MV-4-11 (cell line): ENCODE measurements at regions not wholly inside any gene's neighbourhood (a gene's known extent, or its start where the extent isn't known, plus 50 kb on each side); places are given as distances from the start of the nearest gene placed in this dataset.
A peak's percentile ranks its signal among the peaks of the same experiment; 100 is the strongest.

Experiments used
- DNase-seq: peaks from one replicate; lab custom pipeline; 2025; lab: John Stamatoyannopoulos, UW

DNA sequence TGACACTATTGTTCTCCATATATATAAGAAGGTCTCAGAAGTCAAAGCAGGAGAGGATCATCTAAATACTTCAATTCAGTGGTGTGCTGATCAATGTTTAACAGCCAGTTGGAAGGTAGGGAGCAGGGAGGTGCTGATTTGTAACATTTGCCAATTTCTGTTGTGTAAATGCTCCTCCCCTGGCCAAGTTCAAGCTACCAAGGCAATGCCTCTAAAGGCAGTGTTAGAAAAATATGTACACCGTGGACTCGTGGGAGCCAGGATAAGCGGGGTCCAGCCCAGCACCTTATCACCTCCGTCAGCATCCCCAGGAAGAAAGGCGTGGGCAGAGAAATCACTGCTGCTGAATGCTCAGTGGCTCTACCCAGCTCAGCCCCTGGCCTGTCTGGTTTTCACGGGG, 75.3 kb upstream of the COX10 start:
- DNase-seq, result no peak

DNA sequence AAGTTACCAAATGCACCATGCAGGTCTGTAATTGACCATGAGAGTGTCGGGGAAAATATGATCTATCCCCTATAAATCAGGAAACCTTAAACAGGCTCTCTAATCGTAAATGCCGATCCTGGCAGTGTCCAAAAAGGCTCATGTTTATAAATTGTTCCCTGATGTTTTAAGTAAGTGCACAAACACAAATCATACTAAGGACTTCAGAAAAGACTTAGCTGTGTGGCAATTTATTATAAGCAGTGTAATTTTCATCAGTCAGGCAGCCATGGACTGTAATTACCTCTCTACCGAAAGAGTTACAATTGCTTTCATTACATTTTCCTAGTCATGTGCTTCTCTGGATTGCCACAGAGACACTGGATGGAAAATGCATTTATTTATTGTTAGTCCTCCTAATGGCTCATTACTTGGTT, 73.4 kb upstream of the COX10 start:
- DNase-seq, result no peak

DNA sequence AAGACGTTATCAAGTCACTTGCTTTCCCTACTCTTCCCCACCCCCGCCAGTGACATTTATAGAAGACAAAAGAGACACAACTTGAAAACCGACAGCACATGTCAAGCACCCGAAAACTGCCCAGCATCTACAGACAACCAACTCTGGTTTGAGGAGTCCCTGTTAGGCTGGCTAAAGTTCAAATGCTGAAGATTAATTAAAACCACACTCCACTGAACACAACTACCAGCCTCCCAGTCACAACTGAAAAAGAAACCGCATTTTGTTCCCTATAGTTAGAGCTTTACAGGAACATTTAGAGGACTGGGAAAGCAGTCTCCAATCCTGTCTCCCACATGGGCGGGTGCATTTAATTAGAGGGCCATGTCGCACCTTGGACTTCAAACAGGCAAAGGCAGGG, 73.0 kb upstream of the COX10 start:
- no peak for DNase-seq

DNA sequence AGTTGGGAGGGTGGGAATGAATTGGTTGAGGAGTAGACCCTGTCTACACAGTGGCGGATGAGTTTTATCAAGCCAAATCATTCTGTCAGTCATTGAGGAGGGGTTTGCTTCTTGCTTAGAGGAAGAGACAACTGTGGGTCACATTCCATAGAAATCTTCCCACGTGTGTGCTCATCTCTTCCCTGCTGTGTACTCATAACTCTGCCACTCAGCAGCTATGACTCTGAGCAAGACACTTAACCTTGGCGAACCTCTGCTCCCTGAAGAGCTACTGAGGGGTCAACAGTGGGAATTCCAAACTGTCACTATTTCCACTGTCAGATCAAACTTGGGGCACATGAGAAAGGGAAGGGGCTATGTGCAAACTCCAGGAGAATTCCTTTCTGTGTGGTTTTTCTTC, 72.6 kb upstream of the COX10 start:
- no peak for DNase-seq

DNA sequence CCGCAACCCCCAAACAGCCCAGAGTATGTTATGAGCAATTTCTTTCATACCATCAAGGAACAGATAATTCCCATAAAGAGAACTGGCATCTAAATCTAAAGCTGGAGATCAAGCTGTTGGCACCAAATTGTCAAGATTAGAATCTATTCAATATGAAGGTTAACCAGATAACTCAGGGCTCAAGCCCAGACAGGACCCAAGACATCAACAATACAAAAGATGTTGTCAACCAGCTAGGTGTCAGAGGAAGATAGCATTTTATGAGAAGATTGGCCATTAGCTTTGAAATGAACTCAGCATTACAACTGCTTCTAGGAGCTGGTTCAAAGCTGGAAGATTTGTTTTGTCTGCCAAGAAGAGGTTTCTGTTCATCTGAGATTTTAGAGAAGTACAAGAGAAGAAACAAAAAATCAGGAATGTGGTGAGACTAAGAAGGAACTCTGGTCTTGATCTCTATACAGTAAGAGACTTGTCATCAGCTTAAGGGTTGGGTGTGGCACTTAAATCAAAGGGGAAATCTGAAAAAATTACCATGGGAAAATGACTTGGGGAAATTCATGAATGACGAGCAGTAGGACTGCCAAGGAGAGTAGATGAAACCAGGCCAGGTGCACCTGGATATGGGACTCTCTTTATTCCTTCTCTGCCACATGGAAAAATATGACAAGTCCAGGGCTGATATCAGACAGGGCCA, 64.2 kb upstream of the COX10 start:
- DNase-seq, result no peak

DNA sequence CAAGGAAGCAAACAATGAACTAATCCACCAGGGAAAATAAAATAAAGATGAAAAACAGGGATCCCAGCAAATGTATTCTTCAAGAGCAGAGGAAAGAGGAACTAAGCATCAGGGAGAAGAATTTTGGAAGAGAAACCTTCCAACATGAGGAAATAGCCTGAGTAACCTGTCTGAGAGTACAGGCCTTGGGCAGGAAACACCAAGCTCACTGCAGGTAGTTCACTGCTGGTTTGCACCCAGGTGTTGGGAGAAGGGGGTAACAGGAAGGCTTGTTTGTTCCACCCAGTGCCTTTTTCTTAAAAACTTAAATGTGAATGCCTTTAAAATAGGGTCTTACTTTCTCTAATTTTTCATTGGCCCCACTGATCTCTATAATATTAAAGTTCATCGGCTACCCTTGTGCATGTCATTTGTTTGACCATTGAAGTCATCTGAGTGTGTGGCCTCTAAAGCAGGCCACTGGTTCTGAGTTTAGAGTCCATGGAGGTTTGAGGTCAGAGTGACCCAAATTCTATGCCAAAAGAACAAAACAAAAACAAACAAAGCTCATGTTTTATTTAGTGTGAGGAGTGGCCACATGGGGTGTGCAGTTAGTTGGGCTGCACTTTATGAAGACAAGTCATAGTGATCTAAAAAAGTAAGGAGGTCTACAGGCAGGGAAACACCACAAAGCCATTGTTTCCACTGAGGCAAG, 62.9 kb upstream of the COX10 start:
- no peak for DNase-seq

DNA sequence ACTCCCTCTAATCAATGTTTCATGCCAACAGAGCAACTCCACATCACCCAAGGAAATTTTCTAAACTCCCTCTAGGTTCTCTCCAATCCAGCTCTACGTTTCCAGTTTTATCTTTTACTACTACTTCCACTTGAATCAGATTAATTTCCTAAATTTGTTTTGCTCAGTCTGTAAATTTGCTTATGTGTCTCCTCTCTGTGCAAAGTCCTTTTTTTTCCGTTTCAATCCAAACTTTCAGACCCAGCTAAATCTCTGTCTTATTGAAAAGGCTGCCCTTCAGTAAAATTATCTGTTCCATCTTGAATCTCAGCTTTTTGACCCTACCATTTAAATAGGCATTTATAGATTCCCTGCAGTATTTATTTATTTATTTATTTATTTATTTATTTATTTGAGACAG, 61.4 kb upstream of the COX10 start:
- DNase-seq, result no peak

DNA sequence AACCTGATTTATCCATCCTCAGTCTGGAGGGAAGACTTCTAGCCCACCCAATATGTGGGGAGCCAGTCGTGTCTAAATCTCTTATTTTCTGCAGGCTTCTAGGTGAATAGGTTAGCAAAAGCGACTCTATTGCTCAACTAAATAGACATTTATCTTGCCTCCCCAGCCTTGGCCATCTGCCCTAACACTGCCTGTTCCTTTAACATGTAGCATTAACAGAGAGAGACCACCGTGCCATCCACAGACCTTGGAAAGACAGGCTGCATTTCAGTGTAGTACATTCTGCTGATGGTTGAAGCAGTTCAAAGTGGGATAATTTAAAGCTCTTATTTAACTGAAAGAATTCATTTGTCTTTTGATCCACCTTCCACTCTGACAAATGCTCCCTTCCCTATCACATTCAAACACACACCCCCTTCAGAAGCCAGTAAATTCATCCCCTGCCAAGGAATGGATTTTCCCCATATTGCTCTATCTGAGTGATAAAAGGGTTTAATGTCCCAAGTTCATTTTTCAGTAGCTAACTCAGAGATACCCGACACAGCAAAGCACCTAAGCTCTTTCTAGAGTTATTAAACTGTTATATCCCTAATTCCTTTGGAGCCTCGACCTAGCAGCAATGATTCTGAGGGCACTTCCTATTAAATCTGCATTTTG, 58.1 kb upstream of the COX10 start:
- DNase-seq, result no peak

DNA sequence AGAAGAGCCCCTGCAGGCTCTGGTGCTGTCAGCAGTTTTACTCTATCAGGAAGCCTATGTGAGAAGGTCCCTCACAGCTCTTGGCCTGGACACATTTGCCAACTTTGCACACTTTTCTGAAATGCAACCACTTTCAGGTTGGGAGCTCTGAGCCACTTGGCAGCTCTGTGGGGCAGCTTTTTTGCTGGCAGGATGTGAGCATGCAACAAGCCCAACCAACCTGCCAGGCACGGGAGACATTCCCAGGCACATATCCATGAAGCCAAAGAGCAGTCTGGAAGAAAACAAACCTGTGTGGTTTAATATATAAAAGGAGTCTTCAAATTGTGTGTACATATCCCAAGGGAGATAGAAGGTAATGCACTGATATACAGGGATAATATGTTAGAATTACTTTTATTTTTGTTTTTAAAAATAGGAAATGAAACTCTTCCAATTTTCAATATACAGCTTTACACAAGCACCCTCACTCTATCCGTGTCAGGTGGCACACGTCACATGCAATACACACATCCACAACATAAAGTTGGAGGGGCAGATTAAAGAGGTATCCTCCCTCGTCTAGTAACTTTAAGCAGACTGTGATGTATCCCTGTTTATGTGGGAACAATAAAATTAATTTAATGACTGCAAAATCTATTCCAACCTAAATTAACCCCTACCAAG, 57.4 kb upstream of the COX10 start:
- peak; percentile 19 for DNase-seq

DNA sequence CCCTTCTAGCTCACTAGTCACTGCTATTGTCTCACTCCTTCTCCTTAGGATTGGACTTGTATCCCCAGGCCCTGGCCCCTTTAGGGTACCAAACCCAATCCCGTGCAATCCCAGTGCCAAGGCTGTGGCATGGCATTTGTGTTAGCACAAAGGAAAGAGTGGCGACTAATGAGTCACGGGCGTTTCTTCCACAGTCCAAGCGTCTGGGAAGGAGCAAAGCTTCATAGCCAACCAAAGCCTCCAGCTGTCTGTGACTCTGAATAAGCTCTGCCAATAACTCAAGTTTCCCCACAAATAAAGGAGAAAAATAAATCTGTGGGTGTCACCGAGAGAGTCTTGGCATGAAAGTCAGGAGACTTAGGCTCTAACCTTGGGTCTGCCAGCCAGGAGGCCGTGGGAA, 54.6 kb upstream of the COX10 start:
- no peak for DNase-seq

DNA sequence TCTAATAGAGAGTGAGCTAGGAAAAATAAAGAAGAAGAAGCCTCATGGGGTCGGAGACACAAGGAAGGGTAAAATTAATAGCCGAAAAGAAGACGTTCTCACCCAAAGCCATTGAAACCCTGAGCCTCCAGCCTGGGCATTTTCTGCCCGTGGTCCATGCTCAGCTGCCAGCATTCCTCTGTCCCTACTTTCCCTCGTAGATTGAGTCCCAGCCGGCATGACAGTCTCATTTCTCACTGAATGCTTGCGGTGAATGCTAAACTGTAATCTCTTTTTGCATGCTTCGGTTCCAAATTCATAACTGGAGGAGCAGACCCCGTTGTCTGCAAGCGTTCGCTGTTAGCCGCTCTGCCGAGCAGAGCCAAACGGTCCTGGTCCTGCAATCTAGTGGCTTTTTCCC, 54.0 kb upstream of the COX10 start:
- DNase-seq, result no peak

DNA sequence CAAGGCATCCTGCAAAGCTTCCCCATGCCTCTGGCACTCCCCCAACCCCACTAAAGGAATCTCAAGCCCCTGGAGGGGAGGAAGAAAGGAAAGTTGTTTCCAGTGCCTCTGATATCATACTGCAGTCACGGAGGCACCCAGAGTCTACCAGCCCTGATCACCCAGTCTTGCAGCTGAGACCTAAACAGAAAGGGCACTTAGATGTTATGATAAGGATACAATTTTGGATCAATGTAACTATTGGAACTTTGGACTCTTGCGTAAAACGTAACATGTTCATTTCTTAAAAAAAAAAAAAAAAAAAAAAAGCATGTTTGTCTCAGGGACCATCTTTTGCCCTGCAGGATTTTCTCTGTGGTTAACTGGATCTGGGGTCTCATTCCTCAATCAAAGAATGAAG, 52.4 kb upstream of the COX10 start:
- DNase-seq, result no peak

DNA sequence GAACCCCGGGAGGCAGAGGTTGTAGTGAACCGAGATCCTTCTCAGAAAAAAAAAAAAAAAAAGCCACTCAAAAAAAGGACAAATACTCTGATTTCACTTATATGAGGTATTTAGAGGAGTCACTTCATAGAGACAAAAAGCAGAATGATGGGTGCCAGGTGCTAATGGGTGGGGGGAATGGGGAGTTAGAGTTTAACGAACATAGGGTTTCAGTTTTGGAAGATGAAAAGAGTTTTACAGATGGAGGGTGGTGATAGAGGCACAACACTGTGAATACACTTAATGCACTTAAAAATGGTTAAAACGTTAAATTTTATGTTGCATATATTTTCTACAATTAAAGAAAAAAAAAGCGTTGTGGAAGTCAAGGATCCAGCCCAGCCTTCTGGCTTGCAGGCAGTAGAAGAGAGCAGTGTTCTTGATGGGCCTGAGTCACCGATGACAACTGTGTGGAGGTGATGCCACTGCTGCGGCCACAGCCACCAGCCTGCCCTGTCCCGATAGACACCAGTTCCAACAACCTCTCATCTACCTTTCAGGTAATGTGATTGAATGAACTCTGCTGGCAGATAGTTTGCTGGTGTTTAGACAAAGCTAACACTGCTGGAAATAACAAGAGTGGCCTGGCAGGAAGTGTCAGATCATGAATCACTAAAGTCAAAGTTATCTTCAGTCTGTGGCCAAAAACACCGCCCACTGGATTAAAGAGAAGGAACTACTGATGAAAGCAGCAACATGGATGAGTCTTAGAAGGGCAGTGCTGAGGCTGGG, 49.9 kb upstream of the COX10 start:
- DNase-seq, result peak; percentile 85
